ENCODE measurements at regions not wholly inside any gene's neighbourhood (a gene's known extent, or its start where the extent isn't known, plus 50 kb on each side); places are given as distances from the start of the nearest gene placed in this dataset.
"Not testable (repeated sequence)": the region's sequence is repeated elsewhere in the genome, so short reads cannot be mapped to it uniquely, and the experiment has no call there.

DNA sequence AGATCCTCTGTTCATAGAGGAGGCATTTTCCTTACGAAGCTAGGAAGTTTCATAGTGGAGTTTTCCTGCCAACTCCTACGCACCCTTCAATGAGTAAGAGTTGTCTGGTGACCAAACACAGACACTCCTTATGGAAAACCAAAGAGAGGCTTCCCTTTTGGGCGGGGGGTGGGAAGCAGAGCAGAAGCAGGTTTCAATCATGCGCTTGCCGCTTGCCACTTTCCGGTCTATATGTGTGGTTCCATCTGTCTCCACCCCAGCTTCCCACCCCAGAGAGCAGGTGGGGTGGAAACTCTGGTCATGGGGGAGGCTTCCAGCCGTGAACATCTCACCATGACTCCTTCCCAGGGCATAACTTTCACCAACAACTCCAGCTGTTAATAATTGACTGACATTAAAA is 68.8 kb upstream of the GRB10 start:
- no peak overlapping the region for H3K4me3 ChIP-seq
- DNase-seq (ENCODE audit: low read depth in 1 of 2, low spot score in 1 of 2) (no peak), ATAC-seq (peak in 1 of 2 experiments; percentile 26; a peak in 1 of 6 replicates), FAIRE-seq (no peak)
- no peaks in the 10 kb centered on the region for H3K9me3 ChIP-seq
- WGBS (ENCODE audit: missing lambda C conversion rate): 59% methylated on average over 7 of the region's 7 CpGs
- peak overlapping the region; percentile 7; the same call in 2 of the 3 replicates for H3K4me2 ChIP-seq
- no peak for TF ChIP-seq HDAC2 (IDR thresholded peaks at IDR 0.05)
- no peak for TF ChIP-seq PHF8 (IDR thresholded peaks at IDR 0.05; ENCODE audit: borderline replicate concordance, low read depth)
- no peak for TF ChIP-seq CHD4 (IDR thresholded peaks at IDR 0.05; ENCODE audit: borderline replicate concordance)
- TF ChIP-seq HOXA7 (CRISPR knock-in tag; IDR thresholded peaks at IDR 0.05): no peak
- TF ChIP-seq MAZ (IDR thresholded peaks at IDR 0.05; ENCODE audit: borderline replicate concordance, low read depth, low read length): no peak
- no peak for TF ChIP-seq KDM1A (IDR thresholded peaks at IDR 0.05; ENCODE audit: low read depth)
- TF ChIP-seq EHMT2 (IDR thresholded peaks at IDR 0.05; ENCODE audit: low read depth): no peak
- no peak for TF ChIP-seq NR3C1 (IDR thresholded peaks at IDR 0.05)
- no peak for TF ChIP-seq CBX2 (IDR thresholded peaks at IDR 0.05; ENCODE audit: borderline replicate concordance, low read depth)
- TF ChIP-seq, protein P1, sequence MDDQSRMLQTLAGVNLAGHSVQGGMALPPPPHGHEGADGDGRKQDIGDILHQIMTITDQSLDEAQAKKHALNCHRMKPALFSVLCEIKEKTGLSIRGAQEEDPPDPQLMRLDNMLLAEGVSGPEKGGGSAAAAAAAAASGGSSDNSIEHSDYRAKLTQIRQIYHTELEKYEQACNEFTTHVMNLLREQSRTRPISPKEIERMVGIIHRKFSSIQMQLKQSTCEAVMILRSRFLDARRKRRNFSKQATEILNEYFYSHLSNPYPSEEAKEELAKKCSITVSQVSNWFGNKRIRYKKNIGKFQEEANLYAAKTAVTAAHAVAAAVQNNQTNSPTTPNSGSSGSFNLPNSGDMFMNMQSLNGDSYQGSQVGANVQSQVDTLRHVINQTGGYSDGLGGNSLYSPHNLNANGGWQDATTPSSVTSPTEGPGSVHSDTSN (IDR thresholded peaks at IDR 0.05): no peak
- TF ChIP-seq ZC3H11A (IDR thresholded peaks at IDR 0.05): no peak
- ChIA-PET CTCF (interaction anchor here (0.6 to 1.4 kb wide), 3 partner anchors 12 to 290 kb away, joined by 3 to 5 read pairs (median 4); no protein-coding TSS in a partner anchor), POLR2A (no interaction called here)
- H3K27ac ChIP-seq: peak overlapping the region in 1 of 2 experiments; percentile 47; a peak in 1 of 6 replicates
- peaks cover 10% of the 10 kb centered on the region; the same call in 2 of the 3 replicates for H3K4me1 ChIP-seq

DNA sequence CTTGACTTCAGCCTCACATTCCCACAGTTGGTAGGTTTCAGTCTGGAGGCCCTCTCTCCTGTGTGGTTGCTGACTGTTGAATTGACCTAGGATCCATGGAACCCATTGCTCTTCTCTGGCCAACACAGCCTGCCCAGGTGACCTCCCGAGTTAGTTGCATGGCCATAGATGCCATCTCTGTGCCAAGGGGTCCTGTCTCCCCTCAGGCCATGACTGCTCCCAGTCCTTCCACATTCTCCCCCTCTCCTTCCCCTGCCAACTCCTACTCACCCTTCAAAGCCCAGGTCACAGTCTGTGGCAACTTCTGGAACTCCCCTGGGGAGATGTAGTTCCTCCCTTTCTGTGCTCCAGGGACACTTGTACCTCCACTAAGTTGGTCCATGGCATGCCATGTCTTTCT is 67.3 kb upstream of the GRB10 start:
- no peak for ATAC-seq
- H3K4me3 ChIP-seq: no peak overlapping the region
- H3K4me2 ChIP-seq: no peak overlapping the region
- 23% methylated on average over 1 of the region's 1 CpG for WGBS (ENCODE audit: missing lambda C conversion rate)
- H3K4me1 ChIP-seq: peaks cover 10% of the 10 kb centered on the region; the same call in 2 of the 3 replicates
- FAIRE-seq: no peak
- no peak for TF ChIP-seq RARB (CRISPR knock-in tag; IDR thresholded peaks at IDR 0.05)
- POLR2A ChIA-PET: no interaction called here
- H3K9me3 ChIP-seq: no peaks in the 10 kb centered on the region
- no peak overlapping the region for H3K27ac ChIP-seq
- no peak for DNase-seq (ENCODE audit: low read depth in 1 of 2, low spot score in 1 of 2)
- CTCF ChIA-PET: no interaction called here

DNA sequence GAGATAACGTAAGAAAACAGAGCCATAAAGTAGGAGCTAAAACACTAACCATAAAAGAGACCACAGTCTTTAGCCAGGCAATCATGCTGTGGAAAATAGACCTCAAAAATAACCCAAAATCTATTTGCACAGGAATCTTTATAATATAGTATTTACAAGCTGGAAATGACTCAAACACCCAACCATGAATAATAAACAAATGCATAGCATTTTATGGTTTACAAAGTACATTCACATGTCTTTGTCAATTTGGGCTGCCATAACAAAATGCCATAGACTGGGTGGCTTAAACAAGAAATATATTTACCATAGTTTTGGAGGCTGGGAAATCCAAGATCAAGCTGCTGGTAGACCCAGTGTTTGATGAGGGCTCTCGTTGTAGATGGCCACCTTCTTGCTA is 65.5 kb upstream of the GRB10 start:
- POLR2A ChIA-PET: no interaction called here
- Histone ChIP-seq H3K4me3 (no peak overlapping the region), H3K4me2 (no peak overlapping the region), H3K9me3 (no peaks in the 10 kb centered on the region), H3K27ac (no peak overlapping the region), H3K4me1 (peaks cover 10% of the 10 kb centered on the region; the same call in 2 of the 3 replicates)
- DNase-seq (ENCODE audit: low read depth in 1 of 2, low spot score in 1 of 2) (no peak), FAIRE-seq (no peak), ATAC-seq (no peak)
- TF ChIP-seq RAD21 (conservative IDR thresholded peaks at IDR 0.05 in 1 of 2, IDR thresholded peaks at IDR 0.05 in 1 of 2) (no peak), POLR2A (IDR thresholded peaks at IDR 0.05; ENCODE audit: low read length) (no peak), ZFP36 (IDR thresholded peaks at IDR 0.05; ENCODE audit: borderline replicate concordance, partially characterized antibody) (no peak), CBX2 (IDR thresholded peaks at IDR 0.05; ENCODE audit: borderline replicate concordance, low read depth) (no peak), ZC3H11A (IDR thresholded peaks at IDR 0.05) (no peak)
- TF ChIP-seq, protein P2, sequence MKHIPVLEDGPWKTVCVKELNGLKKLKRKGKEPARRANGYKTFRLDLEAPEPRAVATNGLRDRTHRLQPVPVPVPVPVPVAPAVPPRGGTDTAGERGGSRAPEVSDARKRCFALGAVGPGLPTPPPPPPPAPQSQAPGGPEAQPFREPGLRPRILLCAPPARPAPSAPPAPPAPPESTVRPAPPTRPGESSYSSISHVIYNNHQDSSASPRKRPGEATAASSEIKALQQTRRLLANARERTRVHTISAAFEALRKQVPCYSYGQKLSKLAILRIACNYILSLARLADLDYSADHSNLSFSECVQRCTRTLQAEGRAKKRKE (CRISPR knock-in tag; IDR thresholded peaks at IDR 0.05; ENCODE audit: low read depth): no peak
- 54% methylated on average over 2 of the region's 2 CpGs for WGBS (ENCODE audit: missing lambda C conversion rate)
- CTCF ChIA-PET: interaction anchor here (1.4 to 1.7 kb wide), 2 partner anchors 220 to 313 kb away, joined by 4 to 5 read pairs; no protein-coding TSS in a partner anchor

GRCh38 chr7:50844861-50845260 is 62.2 kb upstream of the GRB10 start:
- WGBS (ENCODE audit: missing lambda C conversion rate): 87% methylated on average over 7 of the region's 7 CpGs
- FAIRE-seq; H3K4me3 ChIP-seq; DNase-seq (ENCODE audit: low read depth in 1 of 2, low spot score in 1 of 2); H3K4me2 ChIP-seq; H3K27ac ChIP-seq; H3K4me1 ChIP-seq; CTCF ChIA-PET; ATAC-seq; POLR2A ChIA-PET; H3K9me3 ChIP-seq: not testable (repeated sequence)

- 85% methylated on average over 6 of the region's 6 CpGs for WGBS (ENCODE audit: missing lambda C conversion rate)
- POLR2A ChIA-PET: no interaction called here
- H3K27ac ChIP-seq: no peak overlapping the region
- ATAC-seq: no peak
- no peak for DNase-seq (ENCODE audit: low read depth in 1 of 2, low spot score in 1 of 2)
- TF ChIP-seq ZFP36 (IDR thresholded peaks at IDR 0.05; ENCODE audit: borderline replicate concordance, partially characterized antibody) (no peak), RNF2 (IDR thresholded peaks at IDR 0.05; ENCODE audit: borderline replicate concordance, low read depth) (no peak), BHLHE40 (IDR thresholded peaks at IDR 0.05; ENCODE audit: low read depth, low read length) (no peak), KDM5A (IDR thresholded peaks at IDR 0.05) (no peak), GATA3 (IDR thresholded peaks at IDR 0.05; ENCODE audit: borderline replicate concordance) (no peak), JUNB (IDR thresholded peaks at IDR 0.05) (no peak)
- TF ChIP-seq, protein P3, sequence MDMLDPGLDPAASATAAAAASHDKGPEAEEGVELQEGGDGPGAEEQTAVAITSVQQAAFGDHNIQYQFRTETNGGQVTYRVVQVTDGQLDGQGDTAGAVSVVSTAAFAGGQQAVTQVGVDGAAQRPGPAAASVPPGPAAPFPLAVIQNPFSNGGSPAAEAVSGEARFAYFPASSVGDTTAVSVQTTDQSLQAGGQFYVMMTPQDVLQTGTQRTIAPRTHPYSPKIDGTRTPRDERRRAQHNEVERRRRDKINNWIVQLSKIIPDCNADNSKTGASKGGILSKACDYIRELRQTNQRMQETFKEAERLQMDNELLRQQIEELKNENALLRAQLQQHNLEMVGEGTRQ (IDR thresholded peaks at IDR 0.05): no peak
- TF ChIP-seq, protein P2 (CRISPR knock-in tag; IDR thresholded peaks at IDR 0.05; ENCODE audit: low read depth): no peak
- CTCF ChIA-PET: no interaction called here
- no peak overlapping the region for H3K4me2 ChIP-seq
- no peaks in the 10 kb centered on the region for H3K9me3 ChIP-seq
- FAIRE-seq: no peak
- H3K4me1 ChIP-seq: peaks cover 29% of the 10 kb centered on the region
- no peak overlapping the region for H3K4me3 ChIP-seq
Observed at GRCh38 chr7:50842041-50842440, 59.3 kb upstream of the GRB10 start.

Measured in A549 (cell line).